Spleen (tissue), 7 donors: ENCODE measurements at regions not wholly inside any gene's neighbourhood (a gene's known extent, or its start where the extent isn't known, plus 50 kb on each side); places are given as distances from the start of the nearest gene placed in this dataset.

Source experiments
- POLR2A ChIP-seq, 3 donors: fragments of 450-650 bp; IDR thresholded peaks; one replicate each; pipeline ENCODE4 v1.5.1; 2017; ENCODE audit warnings: antibody characterized with exemption in 3 of 3, mild to moderate bottlenecking in 1 of 3
- TF ChIP-seq, protein P1 (sequence below), 11 experiments: fragments of 200-600 bp in 7 of 11; fragments of 450-650 bp in 4 of 11; sonication (generic) in 4 of 11; IDR thresholded peaks in 8 of 11; conservative IDR thresholded peaks in 3 of 11; 1 replicate in 7 of 11; 2 replicates in 4 of 11; pipeline versions ENCODE4 v1.4.0 to v1.8.0; 2016 to 2021; ENCODE audit warnings: antibody characterized with exemption in 11 of 11, inconsistent platforms in 4 of 11, mild to moderate bottlenecking in 1 of 11
- donor health status: DM: no; HTN: no; CAD: no; lungs with moderate emphysema.
- donor health status: DM: no; HTN: no; CAD: no.
- donor health status: DM: no; HTN: no; CAD: no.

DNA sequence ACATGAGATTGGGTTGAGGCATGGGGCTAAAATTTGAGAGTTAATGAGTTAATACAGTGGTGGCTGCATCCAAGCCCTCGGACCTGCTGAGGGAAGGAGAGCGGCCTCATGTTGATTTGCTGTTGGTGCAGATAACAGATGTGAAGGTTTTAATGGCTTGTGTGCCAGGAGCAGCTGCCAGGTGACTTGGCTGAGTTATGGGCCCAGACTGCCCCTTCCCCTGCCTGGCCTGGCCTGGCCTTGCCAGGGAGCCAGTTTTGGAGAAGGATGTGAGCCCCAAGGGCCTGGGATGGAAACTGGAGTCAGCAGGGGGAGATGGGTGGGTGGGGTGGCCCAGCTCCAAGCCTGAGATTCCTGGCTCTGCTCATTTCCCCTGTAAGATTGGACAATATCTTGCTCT, 230.1 kb downstream of the CBLN1 start:
- TF ChIP-seq, protein P1, sequence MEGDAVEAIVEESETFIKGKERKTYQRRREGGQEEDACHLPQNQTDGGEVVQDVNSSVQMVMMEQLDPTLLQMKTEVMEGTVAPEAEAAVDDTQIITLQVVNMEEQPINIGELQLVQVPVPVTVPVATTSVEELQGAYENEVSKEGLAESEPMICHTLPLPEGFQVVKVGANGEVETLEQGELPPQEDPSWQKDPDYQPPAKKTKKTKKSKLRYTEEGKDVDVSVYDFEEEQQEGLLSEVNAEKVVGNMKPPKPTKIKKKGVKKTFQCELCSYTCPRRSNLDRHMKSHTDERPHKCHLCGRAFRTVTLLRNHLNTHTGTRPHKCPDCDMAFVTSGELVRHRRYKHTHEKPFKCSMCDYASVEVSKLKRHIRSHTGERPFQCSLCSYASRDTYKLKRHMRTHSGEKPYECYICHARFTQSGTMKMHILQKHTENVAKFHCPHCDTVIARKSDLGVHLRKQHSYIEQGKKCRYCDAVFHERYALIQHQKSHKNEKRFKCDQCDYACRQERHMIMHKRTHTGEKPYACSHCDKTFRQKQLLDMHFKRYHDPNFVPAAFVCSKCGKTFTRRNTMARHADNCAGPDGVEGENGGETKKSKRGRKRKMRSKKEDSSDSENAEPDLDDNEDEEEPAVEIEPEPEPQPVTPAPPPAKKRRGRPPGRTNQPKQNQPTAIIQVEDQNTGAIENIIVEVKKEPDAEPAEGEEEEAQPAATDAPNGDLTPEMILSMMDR (IDR thresholded peaks at IDR 0.05 in 8 of 11, conservative IDR thresholded peaks at IDR 0.05 in 3 of 11) = no peak
- no peak for TF ChIP-seq POLR2A (IDR thresholded peaks at IDR 0.05)
